ENCODE measurements at regions not wholly inside any gene's neighbourhood (a gene's known extent, or its start where the extent isn't known, plus 50 kb on each side); places are given as distances from the start of the nearest gene placed in this dataset.

DNA sequence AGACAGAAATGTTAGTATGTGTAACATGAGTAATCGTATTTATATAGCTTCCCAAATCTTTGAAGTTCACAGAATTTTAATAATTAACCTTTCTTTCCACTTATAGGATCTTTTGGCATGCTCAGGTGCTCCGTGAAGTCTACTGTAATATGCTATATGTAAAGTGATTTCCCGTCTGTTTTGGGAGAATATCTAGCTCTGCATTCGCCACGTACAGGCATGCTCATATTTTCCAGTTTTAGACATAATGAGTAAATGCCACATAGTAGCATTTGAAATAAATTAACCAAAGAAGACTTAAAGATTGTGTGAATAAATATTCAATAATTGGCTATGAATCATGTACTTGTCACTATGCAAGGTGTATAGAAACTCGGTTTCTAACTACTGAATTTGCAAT is 189.0 kb upstream of the CSNK1A1L start:
- TF ChIP-seq FOXA1 (IDR thresholded peaks at IDR 0.05): no peak
- TF ChIP-seq SP1 (IDR thresholded peaks at IDR 0.05): no peak
- no peak for TF ChIP-seq LEF1 (IDR thresholded peaks at IDR 0.05; ENCODE audit: borderline replicate concordance)
- TF ChIP-seq ELF4 (IDR thresholded peaks at IDR 0.05): no peak
- no peak for TF ChIP-seq BHLHE40 (IDR thresholded peaks at IDR 0.05; ENCODE audit: borderline replicate concordance)

Measured in HEK293T (cell line).